Keratinocyte (primary cell): ENCODE measurements at regions not wholly inside any gene's neighbourhood (a gene's known extent, or its start where the extent isn't known, plus 50 kb on each side); places are given as distances from the start of the nearest gene placed in this dataset.

Source experiments
- CTCF ChIP-seq, 3 experiments: IDR thresholded peaks in 1 of 3; conservative IDR thresholded peaks in 1 of 3; optimal IDR thresholded peaks in 1 of 3; 2 replicates in 2 of 3; 3 replicates in 1 of 3; pipeline versions ENCODE3 to v1.5.1; 2011; ENCODE audit warnings: low read length in 3 of 3, mild to moderate bottlenecking in 3 of 3, moderate library complexity in 2 of 3, control low read depth in 1 of 3, inconsistent platforms in 1 of 3; ENCODE audit not compliant: insufficient read depth in 2 of 3; ENCODE audit errors: extremely low read depth in 1 of 3
- EZH2 ChIP-seq: IDR thresholded peaks from one replicate; pipeline ENCODE4 v1.6.1; 2012; ENCODE audit warnings: inconsistent platforms, mild to moderate bottlenecking, low read length, moderate library complexity

- TF ChIP-seq CTCF (optimal IDR thresholded peaks at IDR 0.05 in 1 of 3, IDR thresholded peaks at IDR 0.05 in 1 of 3, conservative IDR thresholded peaks at IDR 0.05 in 1 of 3; ENCODE audit: extremely low read depth in 1 of 3, insufficient read depth in 2 of 3, low read length in 3 of 3) = no peak
- TF ChIP-seq EZH2 = no peak
These were observed 280.1 kb downstream of the PTPRC start for GRCh38 chr1:198918920-198919319.
